HG03575 (cell line): ENCODE measurements at regions not wholly inside any gene's neighbourhood (a gene's known extent, or its start where the extent isn't known, plus 50 kb on each side); places are given as distances from the start of the nearest gene placed in this dataset.

Experiments
- ATAC-seq: cut with Tn5 transposase; IDR thresholded peaks from one replicate; pipeline ENCODE4 v1.9.1; 2021; ENCODE audit not compliant: unreplicated experiment, insufficient number of reproducible peaks, low FRiP score; ENCODE audit errors: extremely low read depth

DNA sequence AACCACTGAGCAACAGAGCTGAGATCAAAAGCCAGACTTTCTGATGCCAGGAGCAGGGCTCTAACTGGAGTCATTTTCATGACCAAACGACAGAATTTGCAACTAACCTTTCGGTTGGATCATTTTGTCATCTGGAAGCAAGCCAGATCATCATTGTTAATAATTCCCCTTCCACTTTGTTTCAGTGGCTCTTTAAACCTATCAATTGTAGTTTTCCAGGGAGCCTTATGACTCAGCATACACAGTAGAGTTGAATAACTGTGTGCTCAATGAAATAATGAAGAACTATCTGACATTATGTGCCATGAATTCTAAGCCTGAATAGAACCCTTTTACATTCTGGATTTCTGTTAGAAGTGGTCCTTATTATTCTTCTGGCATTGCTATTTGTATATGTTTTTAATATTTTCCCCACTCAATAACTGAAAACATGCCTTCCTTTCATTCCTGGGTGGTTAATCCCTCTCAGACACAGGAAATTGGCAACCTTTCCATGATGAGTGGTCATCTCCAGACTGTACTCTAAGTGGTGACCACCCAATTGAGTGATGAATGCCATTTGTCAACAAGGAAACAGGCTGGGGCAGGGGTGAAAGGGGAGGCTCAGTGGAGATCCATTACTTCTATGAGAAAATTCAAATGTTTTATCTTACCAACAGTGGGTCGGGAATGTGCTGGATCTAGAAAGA lies 431.8 kb downstream of the BCOR start:
- ATAC-seq: no peak

DNA sequence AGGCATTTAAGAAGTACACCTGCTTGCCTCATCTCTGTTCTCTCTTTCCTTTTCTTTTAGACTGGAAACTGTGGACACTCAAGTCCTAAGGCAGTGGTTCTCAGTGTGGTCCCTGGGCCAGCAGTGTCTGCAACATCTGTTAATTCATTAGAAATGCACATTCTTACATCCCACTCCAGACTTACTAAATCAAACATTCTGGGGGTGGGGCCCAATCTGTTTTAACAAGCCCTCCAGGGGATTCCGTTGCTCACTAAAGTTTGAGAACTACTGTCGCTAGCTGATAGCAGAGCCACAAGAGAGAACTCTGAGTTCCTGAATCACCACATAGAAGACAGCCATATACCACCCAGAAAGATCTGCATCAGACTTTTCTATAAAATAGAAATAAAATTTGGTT lies 430.6 kb downstream of the BCOR start:
- ATAC-seq: no peak

DNA sequence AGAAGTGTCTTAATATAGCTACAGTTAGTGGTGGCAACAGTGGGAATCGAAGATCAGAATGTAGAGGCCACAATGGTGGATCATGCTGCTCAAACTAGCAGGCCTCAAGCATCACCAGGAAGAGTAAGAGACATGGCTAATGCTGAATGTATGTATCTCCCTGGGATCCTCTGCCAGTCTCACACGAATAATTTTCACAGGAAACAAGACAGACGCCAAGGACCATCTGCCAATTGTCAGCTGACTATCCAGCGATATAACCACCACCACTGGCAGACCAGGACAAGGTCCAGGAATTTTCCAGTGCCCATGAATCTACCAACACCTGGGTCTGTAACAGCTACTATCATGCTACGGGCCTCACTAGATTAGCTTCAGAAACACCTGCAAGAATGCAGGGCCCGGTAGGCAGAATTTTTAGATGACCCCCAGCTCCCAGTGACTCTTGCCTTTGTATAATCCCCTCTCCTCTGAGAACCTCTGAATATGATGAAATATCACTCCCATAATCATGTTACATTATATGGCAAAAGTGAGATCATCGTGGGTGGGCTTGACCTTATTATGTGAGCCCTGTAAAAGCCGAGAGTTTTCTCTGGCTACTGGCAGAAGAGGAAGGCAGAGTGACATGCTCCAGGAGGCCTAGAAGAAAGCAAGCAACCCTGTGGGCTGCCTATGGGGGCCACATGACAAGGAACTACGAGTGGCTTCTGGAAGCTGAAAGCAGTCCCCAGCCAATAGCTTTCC lies 429.8 kb downstream of the BCOR start:
- ATAC-seq: no peak

DNA sequence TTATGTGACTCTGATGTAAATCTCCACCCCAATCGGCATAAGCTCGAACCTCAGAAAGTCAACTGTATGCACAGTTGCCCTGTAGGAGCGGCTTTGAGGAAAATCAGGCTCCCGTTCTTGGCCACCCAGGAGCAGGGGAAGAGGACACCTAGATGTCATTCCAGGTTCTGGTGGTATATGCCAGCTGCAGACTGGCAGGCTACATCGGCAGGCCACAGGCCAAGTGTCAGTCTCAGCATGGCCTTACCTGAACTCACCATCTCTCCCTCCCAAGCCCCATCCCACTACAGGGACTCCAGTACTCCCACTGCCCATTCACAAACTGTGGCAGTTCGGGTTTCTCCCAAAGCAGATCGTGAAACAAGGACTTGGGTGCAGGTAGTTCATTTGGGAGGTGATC lies 428.1 kb downstream of the BCOR start:
- ATAC-seq: no peak

DNA sequence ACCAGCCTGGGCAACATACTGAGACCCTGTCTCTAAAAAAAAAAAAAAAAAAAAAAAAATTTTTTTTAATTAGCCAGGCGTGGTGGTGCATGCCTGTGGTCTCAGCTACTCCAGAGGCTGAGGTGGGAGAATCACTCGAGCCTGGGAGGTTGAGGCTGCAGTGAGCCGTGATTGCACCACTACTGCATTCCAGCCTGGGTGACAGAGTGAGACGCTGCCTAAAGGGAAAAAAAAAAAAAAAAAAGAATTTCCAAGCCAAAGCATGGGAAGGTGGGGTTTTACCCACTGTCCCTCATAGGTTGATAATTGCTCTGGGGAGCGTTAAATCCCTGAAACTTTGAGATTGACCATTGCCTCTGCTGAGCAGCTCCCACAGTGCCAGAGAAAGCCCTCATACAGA lies 427.5 kb downstream of the BCOR start:
- no peak for ATAC-seq

DNA sequence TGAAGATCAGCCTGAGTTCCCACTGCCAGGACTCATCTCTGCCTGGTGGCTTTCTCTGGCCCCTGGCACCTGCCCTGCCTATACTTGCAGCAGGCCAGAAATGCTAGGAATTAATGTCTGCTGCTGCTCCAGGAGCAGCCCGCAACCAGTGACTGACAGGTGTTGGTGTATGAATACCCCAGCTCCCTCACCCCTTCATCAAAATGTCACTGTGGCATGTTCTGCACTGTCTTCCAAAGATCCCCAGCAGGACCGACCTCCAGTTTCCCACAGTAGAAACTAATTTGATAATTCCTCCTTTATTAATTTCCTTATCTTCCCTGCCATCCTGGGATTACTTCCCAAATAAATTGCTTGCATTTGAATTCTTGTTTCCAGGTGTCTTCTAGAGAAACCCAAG lies 425.4 kb downstream of the BCOR start:
- no peak for ATAC-seq

DNA sequence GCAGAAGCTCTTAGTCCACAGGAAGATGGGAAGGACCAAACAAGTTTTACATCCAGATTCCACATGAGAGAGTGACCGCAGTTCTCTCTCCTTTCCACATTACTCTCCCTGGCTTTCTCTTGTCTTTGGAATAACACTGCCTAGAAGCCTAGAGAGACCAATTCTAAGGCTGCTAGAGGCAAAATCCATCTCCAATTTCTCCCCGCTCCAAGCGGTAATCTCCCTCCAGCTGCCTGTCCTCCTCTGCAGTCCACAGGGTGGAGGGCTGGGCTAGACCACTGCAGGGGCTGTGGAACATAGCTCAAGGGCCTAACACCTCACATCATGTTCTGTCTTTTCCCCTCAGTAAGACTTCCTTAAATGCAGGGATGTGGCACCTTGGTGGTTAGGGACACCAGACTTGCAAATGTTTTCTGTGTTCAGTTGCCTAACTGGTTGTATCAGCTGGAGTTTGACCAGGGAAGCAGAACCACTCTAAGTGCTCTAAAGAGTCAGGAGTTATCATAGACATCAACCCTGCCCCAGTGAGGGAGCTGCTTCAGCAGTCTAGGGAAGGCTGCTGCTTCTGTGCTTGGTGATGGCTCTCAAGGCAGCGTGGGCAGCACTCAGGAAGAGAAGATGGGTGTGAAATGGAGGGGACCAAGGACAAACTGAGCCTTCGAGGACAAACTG lies 423.1 kb downstream of the BCOR start:
- no peak for ATAC-seq

DNA sequence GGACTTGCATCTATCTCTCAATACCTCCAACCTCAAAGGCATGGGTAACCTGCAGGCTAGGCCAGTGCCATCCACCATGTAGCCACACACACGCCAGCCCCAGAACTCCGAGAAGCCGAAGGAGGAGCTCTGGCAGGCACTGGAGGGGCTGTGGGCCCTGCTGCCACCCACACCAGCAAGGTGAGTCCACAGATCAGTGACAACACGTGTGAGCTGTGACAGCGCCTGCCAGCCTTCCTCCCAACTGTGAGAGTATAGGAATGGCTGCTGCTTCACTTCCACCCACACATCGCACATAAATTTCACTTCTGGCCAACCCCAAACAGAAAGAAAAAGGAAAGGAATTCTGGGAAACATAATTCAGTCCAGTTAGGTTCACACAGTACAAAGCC lies 422.6 kb downstream of the BCOR start:
- ATAC-seq: no peak

DNA sequence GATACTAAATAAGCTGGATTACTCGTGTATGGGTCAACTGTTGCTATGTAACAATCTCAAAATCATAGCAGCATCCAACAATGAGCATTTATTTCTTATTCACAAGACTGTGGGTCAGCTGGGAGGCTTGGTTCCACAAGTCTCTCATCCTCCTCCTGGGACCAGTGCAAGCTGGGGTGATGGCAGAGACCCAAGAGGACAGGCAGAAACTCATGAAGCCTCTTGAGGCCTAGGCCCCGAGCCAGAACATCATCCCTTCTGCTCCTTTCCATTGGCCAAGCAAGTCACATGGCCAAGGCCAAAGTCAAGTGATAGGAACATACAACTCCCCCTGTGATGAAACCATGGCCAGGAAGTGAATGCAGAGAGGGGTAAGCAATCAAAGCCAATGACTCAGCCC lies 422.1 kb downstream of the BCOR start:
- ATAC-seq: no peak

DNA sequence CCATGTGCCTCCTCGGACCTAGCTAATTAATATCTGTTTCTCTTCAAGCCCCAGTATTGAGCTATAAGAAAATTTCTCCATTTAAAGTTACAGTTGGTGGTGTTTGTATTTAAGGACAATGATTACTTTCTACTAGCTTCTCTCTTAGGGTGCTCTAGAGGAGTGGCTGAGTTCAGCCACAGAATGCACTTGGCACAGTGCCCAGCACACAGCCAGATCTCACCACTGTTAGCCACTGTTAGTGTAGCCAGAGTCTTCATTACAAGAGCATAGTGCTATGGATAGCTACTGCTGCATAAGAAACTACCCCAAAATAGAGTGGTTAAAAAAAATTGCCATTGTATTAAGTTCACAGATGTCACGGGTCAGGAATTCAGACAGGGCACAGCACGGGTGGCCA lies 421.3 kb downstream of the BCOR start:
- no peak for ATAC-seq

DNA sequence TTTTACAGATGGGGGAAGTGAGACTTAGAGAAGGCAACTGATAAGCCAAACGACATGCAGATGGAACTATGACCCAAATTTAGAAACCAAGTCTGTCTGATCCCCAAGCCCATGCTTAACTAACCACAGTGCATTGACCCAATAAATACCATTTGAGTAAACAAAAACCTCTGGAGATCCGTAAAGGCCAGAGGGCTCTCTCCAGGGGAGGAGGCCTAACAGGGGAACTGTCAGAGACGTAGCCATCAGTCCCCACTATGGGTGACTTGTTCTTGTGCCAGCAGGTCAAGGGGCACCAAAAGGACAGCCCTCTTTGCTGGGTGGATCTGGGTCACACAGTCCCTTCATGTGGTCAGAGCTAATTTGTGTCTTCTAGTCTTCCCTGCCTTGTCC lies 420.2 kb downstream of the BCOR start:
- ATAC-seq: no peak

DNA sequence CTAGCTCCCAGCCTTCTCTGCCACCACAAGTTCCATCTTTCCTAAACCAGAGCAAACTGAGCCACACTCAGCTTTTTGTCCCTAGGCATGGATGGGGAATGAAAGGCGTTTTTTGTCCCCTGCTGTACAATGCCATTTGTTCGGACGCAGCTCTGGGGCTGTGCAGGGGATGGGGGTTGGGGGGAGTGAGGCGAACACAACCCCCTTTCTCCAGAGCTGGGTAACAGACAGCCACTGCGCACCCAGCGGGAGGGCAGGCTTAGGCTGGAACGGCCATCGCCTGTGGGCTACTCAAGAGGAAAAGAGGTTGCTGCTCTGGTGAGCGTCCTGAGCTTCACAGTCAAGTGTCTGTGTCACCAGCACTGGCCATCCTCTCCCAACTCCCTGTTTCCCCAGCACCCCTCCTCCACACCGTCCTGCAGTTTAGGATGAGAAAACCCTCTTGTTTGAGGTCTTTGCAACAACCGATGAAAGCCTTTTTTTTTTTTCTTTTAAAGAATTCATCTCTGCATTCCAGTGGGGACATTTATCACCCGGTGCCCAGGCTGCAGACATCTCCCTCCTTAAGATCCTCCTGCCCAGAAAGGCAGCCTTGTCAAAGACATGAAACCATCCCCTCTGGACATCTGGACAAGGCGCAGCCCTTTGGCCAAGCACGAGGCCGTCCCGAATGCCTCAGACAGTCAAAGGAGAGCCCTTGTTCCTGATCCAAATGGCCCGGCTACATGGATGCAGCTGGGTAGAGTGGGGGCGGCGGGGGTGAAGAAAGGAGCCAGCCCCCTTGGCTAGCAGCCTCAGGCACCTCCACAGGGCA lies 419.6 kb downstream of the BCOR start:
- ATAC-seq: no peak

DNA sequence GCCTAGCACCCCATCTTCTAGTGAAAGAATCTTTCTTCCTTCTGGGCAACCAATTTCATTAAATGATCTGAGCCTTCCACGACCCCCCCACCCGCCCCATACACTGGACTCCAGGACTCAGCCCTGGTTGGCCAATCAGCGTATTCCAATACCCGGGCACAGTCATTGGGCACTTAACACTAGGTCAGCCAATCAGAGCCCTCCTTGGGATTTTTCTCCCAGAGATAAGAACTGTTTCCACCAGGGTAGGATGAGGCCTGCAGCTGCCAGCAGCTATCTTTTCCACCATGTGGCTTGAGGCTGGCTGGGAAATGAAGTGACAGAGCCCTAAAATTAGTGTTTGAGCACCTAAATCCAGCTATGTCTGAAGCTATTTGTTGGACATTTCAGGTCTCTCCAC lies 418.8 kb downstream of the BCOR start:
- no peak for ATAC-seq

DNA sequence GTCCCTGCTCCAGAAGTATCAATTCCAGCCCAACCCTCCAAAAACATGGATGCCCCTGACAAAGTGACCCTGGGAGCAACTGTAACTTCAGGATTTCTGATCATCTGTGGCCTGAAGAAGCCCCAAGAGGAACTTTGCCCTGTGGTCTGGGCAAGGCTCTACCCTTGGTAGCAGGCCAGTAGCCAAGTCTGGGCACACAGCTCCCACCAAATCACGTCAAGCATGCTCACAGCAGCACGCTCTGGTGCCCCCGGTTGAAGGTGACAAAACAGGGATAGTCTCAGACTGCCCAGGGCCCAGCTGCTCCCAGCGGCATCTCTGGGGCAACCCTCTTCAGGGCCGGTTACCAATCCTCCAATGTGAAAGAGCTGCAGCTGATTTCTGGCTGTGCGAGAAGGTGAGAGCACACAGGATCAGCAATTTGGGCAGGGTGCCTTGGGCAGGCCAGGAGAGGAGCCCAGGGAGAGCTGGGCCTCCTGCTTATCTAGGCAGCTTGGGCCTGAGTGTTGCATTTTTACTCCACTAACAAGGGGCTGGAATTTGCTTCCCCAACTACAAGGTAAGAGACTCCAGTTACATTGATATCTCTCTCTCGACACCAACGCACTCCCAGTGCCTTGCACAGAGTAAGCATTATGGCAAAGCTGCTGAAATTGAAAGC lies 418.1 kb downstream of the BCOR start:
- no peak for ATAC-seq

DNA sequence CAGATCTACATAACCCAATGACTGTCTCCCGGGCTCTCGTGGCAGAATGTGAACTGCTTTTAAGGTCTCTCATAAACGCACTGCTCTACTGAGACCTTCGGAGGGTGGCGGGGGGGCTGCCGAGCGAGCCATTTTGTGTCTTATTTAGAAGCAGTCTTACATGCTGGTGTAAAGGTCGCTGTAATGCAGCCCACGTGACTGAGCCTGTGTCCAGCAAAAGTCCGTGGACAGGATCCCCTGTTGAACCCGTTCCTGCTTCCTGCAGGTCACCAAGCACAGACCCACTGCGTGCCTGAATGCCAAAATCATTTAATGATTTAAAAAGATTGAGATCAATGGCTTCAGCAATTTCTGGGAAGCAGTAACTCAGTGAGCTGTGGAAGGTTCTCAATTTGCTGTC lies 415.9 kb downstream of the BCOR start:
- ATAC-seq: no peak

DNA sequence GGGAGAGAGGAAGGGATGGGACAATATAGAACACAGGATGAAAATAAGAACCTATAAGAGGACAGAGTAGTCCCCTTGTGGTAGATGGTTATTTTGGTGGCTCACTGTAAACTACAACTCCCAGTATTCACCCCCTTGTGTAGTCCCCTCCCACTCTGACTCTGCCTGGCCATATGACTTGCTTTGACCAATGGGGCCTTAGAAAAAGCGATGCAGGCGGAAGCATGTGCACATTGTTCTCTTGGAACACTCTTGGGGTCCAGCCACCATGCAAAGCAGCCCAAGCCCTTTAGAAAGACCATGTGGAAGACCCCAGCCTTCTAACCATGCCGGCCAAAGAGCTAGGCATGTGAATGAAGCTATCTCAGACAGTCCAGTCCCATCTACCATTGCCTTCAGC lies 415.0 kb downstream of the BCOR start:
- ATAC-seq: no peak

DNA sequence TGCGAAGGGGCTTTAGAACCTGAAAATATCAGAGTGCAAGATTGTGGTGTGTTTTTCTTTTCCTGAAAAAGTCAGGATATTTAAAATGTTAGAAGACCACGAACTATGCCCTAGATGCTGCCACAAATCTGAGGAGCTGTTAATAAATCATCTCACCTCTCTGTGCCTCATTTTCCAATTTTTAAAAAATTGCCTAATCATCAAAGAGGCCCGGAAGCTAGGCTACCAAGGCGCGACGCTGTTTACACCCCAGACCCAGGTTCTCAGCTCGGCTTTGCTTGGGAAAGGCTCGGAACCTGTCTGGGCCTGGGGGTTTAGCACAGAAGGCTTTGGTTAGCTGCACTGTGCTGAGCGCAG lies 409.6 kb downstream of the BCOR start:
- ATAC-seq: no peak

DNA sequence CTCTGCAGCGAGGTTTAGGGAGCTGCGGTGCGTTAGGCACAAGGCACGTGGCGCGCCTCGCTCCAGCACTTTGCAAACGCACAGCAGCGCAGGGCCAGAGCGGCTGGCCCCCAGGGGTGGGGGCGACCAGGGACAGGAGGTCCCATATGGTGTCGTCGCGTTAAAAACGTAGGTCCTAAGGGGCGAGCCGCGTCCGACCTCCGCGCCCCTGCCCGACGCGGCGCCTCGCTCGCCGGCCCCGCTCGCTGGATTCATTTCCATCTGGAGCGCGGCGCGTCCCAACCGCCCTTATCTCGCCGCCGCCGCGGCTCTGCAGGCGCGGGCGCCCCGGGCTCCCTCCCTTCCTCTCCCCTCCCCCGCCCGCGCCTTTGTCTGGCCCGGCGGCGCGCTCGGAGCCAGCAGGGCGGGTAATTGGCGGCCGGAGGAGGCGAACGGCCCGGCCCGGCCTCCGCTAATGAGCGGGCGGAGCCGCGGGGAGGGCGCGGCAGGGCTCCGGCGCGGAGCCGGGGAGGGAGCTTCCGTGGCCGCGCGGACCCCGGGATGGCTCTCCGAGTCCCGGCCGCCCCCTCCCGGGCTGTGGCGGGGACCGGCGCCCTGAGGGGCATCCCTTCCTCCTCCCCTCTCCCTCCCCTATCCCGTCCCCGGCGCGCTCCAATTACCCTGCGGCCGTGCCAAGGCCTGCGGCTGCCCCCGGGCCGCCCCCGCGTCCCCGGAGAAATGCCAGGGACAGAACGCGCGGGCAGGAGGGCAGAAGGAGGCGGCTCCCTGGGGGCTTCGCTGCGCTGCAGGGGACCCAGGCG lies 409.0 kb downstream of the BCOR start:
- no peak for ATAC-seq
